OCI-LY1 (cell line): ENCODE measurements at regions not wholly inside any gene's neighbourhood (a gene's known extent, or its start where the extent isn't known, plus 50 kb on each side); places are given as distances from the start of the nearest gene placed in this dataset.

ENCODE experiments used
- H2AFZ ChIP-seq: fragments of 200-600 bp; sonication (generic), shearing (Covaris generic); 2 replicates; pipeline ENCODE4 v1.6.0; 2014; ENCODE audit warnings: antibody characterized with exemption, mild to moderate bottlenecking, low read length
- H3F3A ChIP-seq: fragments of 200-600 bp; sonication (generic), shearing (Covaris generic); 2 replicates; pipeline ENCODE4 v1.6.0; 2014; ENCODE audit warnings: mild to moderate bottlenecking, antibody characterized with exemption, low read length, moderate library complexity; ENCODE audit not compliant: insufficient read depth
- H3K27ac ChIP-seq: fragments of 200-600 bp; sonication (generic); 2 replicates; pipeline ENCODE4 v1.5.1; 2014; ENCODE audit warnings: low read length, mixed run types, mild to moderate bottlenecking, low read depth; ENCODE audit not compliant: poor library complexity, severe bottlenecking
- H3K27me3 ChIP-seq: fragments of 200-600 bp; sonication (generic); 2 replicates; pipeline ENCODE4 v1.6.0; 2014; ENCODE audit warnings: antibody characterized with exemption, mild to moderate bottlenecking, low read length, moderate library complexity; ENCODE audit not compliant: insufficient read depth
- H3K36me3 ChIP-seq: fragments of 200-600 bp; sonication (generic); 2 replicates; pipeline ENCODE4 v1.6.1; 2014; ENCODE audit warnings: mild to moderate bottlenecking, antibody characterized with exemption, low read length, moderate library complexity, mixed read lengths; ENCODE audit not compliant: insufficient read depth
- H3K4me1 ChIP-seq: fragments of 200-600 bp; sonication (generic); 2 replicates; pipeline ENCODE4 v1.5.1; 2014; ENCODE audit warnings: mild to moderate bottlenecking, low read length, moderate library complexity; ENCODE audit not compliant: insufficient read depth, severe bottlenecking
- H3K4me2 ChIP-seq: fragments of 200-600 bp; sonication (generic), shearing (Covaris generic); 2 replicates; pipeline ENCODE4 v1.6.1; 2014; ENCODE audit warnings: low read length
- H3K4me3 ChIP-seq: fragments of 200-600 bp; sonication (generic); 2 replicates; pipeline ENCODE4 v1.5.1; 2014; ENCODE audit warnings: low read length, low read depth, mild to moderate bottlenecking, mixed read lengths; ENCODE audit not compliant: poor library complexity, severe bottlenecking
- H3K79me2 ChIP-seq: fragments of 200-600 bp; shearing (Covaris generic); 2 replicates; pipeline ENCODE4 v1.6.1; 2016; ENCODE audit warnings: mixed run types, low read length, mixed read lengths; ENCODE audit not compliant: insufficient read depth
- H3K9ac ChIP-seq: fragments of 200-600 bp; sonication (generic), shearing (Covaris generic); 2 replicates; pipeline ENCODE4 v1.6.1; 2014; ENCODE audit warnings: mild to moderate bottlenecking, low read length, mixed read lengths
- H3K9me2 ChIP-seq: fragments of 200-600 bp; sonication (generic), shearing (Covaris generic); 2 replicates; pipeline ENCODE4 v1.6.1; 2014; ENCODE audit warnings: low read depth, mild to moderate bottlenecking, low read length, mixed read lengths
- H3K9me3 ChIP-seq: fragments of 200-600 bp; shearing (Covaris generic); 2 replicates; pipeline ENCODE4 v1.6.1; 2014; ENCODE audit warnings: low read length, mixed read lengths
- H4K20me1 ChIP-seq: fragments of 200-600 bp; sonication (generic), shearing (Covaris generic); 2 replicates; pipeline ENCODE4 v1.6.0; 2016; ENCODE audit warnings: mild to moderate bottlenecking, low read length; ENCODE audit not compliant: insufficient read depth
- EZH2 ChIP-seq: fragments of 200-600 bp; sonication (generic), shearing (Covaris generic); IDR thresholded peaks from 2 replicates; pipeline ENCODE4 v1.8.0; 2017; ENCODE audit warnings: borderline replicate concordance, mixed run types, mild to moderate bottlenecking, antibody characterized with exemption, low read length, moderate library complexity, mixed read lengths
- TF ChIP-seq, protein P1 (sequence below): fragments of 200-600 bp; sonication (generic), shearing (Covaris generic); IDR thresholded peaks from 2 replicates; pipeline ENCODE4 v1.5.1; 2017; ENCODE audit warnings: mild to moderate bottlenecking, antibody characterized with exemption, low read length, moderate library complexity, mixed read lengths

DNA sequence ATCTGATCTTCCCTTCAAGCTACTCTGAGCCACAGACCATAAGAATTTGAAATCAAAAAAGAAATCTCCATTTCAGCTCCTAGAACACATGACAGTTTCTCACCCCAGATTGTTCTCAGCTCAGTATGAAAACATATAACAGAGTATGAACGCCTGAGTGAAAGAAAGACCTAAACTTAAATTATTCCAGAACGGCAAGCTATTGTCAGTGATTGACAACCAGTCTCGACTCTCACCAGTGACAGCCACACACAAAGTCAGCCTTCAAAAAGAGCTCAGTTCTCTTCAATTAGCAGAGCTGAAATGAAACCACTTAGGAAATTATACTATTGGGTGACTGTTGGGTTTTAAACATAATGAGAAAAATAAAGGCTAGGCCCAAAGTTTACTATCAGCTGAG lies 312.8 kb downstream of the OMA1 start:
- no peak overlapping the region for H3K4me2 ChIP-seq

DNA sequence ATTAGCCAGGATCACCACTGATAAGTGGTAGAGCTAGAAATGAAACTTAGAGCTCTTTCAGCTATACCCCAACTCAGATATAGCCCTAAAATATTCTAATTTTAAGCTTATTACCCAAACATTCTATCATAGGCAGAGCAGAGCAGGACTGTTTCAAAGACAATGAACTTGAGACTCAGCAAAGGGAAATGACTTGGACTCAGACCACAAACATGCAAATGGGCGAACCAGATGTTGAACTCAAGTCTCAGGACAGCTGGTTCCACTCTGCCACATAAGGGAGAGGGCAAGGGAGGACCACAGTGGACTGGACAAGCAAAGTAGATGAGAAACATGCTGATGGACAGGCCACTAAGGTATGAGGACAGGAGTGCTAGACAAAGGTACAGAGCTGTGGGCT lies 315.3 kb downstream of the OMA1 start:
- no peaks in the 10 kb centered on the region for H4K20me1 ChIP-seq
- no peaks in the 10 kb centered on the region for H3K27me3 ChIP-seq
- H2AFZ ChIP-seq = no peak overlapping the region
- no peak overlapping the region for H3K27ac ChIP-seq
- H3K36me3 ChIP-seq = no peaks in the 10 kb centered on the region
- H3K9me2 ChIP-seq = no peaks in the 10 kb centered on the region
- no peaks in the 10 kb centered on the region for H3K79me2 ChIP-seq
- H3K9ac ChIP-seq = no peak overlapping the region
- H3K4me1 ChIP-seq = peaks cover 5% of the 10 kb centered on the region
- H3F3A ChIP-seq = no peaks in the 10 kb centered on the region
- H3K4me2 ChIP-seq = no peak overlapping the region
- H3K9me3 ChIP-seq = no peaks in the 10 kb centered on the region
- TF ChIP-seq EZH2 = no peak
- TF ChIP-seq, protein P1, sequence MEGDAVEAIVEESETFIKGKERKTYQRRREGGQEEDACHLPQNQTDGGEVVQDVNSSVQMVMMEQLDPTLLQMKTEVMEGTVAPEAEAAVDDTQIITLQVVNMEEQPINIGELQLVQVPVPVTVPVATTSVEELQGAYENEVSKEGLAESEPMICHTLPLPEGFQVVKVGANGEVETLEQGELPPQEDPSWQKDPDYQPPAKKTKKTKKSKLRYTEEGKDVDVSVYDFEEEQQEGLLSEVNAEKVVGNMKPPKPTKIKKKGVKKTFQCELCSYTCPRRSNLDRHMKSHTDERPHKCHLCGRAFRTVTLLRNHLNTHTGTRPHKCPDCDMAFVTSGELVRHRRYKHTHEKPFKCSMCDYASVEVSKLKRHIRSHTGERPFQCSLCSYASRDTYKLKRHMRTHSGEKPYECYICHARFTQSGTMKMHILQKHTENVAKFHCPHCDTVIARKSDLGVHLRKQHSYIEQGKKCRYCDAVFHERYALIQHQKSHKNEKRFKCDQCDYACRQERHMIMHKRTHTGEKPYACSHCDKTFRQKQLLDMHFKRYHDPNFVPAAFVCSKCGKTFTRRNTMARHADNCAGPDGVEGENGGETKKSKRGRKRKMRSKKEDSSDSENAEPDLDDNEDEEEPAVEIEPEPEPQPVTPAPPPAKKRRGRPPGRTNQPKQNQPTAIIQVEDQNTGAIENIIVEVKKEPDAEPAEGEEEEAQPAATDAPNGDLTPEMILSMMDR = no peak
- no peak overlapping the region for H3K4me3 ChIP-seq

More for the DNA sequence above, 312.8 kb downstream of the OMA1 start:
- Histone ChIP-seq H3K9ac (no peak overlapping the region), H3K36me3 (no peaks in the 10 kb centered on the region), H3F3A (no peaks in the 10 kb centered on the region), H4K20me1 (no peaks in the 10 kb centered on the region), H3K9me2 (no peaks in the 10 kb centered on the region), H3K79me2 (no peaks in the 10 kb centered on the region), H3K4me1 (peaks cover 5% of the 10 kb centered on the region), H3K27me3 (no peaks in the 10 kb centered on the region), H3K27ac (no peak overlapping the region), H3K4me3 (no peak overlapping the region), H3K9me3 (no peaks in the 10 kb centered on the region), H2AFZ (no peak overlapping the region)
- TF ChIP-seq, protein P1 = no peak
- TF ChIP-seq EZH2 = no peak

DNA sequence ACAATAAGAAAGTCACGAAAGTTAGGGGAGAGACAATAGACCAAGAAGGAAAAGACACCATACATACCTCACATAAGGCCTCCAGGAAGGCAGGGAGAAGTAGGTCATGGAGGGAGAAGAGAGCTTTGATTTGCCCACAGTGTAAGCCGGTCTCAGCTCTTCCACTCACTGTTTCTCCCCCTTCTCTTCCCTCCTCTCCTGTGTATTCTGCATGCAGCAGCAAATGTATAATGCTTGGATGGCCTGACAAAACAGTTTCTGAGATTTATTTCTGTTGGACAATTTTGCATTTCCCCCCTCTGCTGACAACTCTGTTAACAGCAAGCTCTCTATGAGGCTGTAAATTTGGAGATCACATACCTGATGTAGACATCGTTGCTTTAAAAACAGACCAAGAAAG lies 318.9 kb downstream of the OMA1 start:
- no peak overlapping the region for H2AFZ ChIP-seq
- no peak overlapping the region for H3K9ac ChIP-seq
- H3K4me1 ChIP-seq = peaks cover 5% of the 10 kb centered on the region
- H3K36me3 ChIP-seq = no peaks in the 10 kb centered on the region
- no peaks in the 10 kb centered on the region for H3K27me3 ChIP-seq
- no peaks in the 10 kb centered on the region for H4K20me1 ChIP-seq
- no peaks in the 10 kb centered on the region for H3K79me2 ChIP-seq
- H3K4me3 ChIP-seq = no peak overlapping the region
- no peak overlapping the region for H3K4me2 ChIP-seq
- TF ChIP-seq, protein P1 = no peak
- H3K9me3 ChIP-seq = no peaks in the 10 kb centered on the region
- H3K27ac ChIP-seq = no peak overlapping the region
- H3F3A ChIP-seq = no peaks in the 10 kb centered on the region
- H3K9me2 ChIP-seq = no peaks in the 10 kb centered on the region
